Natural killer cell (primary cell): ENCODE measurements at regions not wholly inside any gene's neighbourhood (a gene's known extent, or its start where the extent isn't known, plus 50 kb on each side); places are given as distances from the start of the nearest gene placed in this dataset.

Source experiments
- ATAC-seq, 3 donors: fragments of 150-1000 bp in 2 of 3; fragments of 200-7000 bp in 1 of 3; cut with Tn5 transposase; 1 replicate in 1 of 3; 2 replicates in 2 of 3; pipeline ENCODE4 v1.10.0; 2021; ENCODE audit warnings: mild to moderate bottlenecking in 2 of 3, moderate library complexity in 2 of 3
- DNase-seq, 2 donors: peaks; one replicate each; pipeline versions ENCODE4 v3.0.0 to v3.0.0-alpha.2; 2013 to 2021; ENCODE audit warnings: mixed read lengths in 1 of 2
- H3K27ac ChIP-seq: one replicate; pipeline ENCODE4 v1.5.1; 2013; ENCODE audit warnings: mild to moderate bottlenecking, low read length
- H3K27me3 ChIP-seq: one replicate; pipeline ENCODE4 v1.6.1; 2013; ENCODE audit warnings: low read length; ENCODE audit not compliant: control insufficient read depth, insufficient read depth
- H3K36me3 ChIP-seq: one replicate; pipeline ENCODE4 v1.6.1; 2013; ENCODE audit warnings: low read length; ENCODE audit not compliant: control insufficient read depth, insufficient read depth
- H3K4me1 ChIP-seq: one replicate; pipeline ENCODE4 v1.6.1; 2013; ENCODE audit warnings: low read length; ENCODE audit not compliant: control insufficient read depth, insufficient read depth
- H3K4me3 ChIP-seq: one replicate; pipeline ENCODE4 v1.5.1; 2013; ENCODE audit warnings: low read length
- H3K9me3 ChIP-seq: one replicate; pipeline ENCODE4 v1.6.1; 2013; ENCODE audit warnings: low read length; ENCODE audit not compliant: control insufficient read depth, insufficient read depth
- H3K27ac Mint-ChIP-seq, 2 donors: one replicate each; pipeline ENCODE4 v1.8.0; 2022; ENCODE audit warnings: mild to moderate bottlenecking in 2 of 2, mixed read lengths in 2 of 2, moderate library complexity in 1 of 2
- H3K27me3 Mint-ChIP-seq, 2 donors: one replicate each; pipeline ENCODE4 v1.8.0; 2022; ENCODE audit warnings: low read depth in 2 of 2, mixed read lengths in 2 of 2
- H3K36me3 Mint-ChIP-seq: one replicate; pipeline ENCODE4 v1.8.0; 2022; ENCODE audit warnings: mixed read lengths
- H3K4me1 Mint-ChIP-seq, 2 donors: one replicate each; pipeline ENCODE4 v1.8.0; 2022; ENCODE audit warnings: mixed read lengths in 2 of 2
- H3K4me3 Mint-ChIP-seq: one replicate; pipeline ENCODE4 v1.8.0; 2022; ENCODE audit warnings: mild to moderate bottlenecking, moderate library complexity, mixed read lengths
- H3K9me3 Mint-ChIP-seq, 2 donors: one replicate each; pipeline ENCODE4 v1.8.0; 2022; ENCODE audit warnings: mixed read lengths in 2 of 2
- WGBS: methylation state at CpG from one replicate; pipeline ENCODE4 v1.1.7; 2013; ENCODE audit warnings: missing lambda C conversion rate; ENCODE audit not compliant: insufficient coverage; 5-methylcytosine and 5-hydroxymethylcytosine counted together
- intact Hi-C: fragments of 100-400 bp; cut with micrococcal nuclease; formaldehyde crosslinking; loops from one replicate; pipeline ENCODE4 v1.14.2; 2022
- TF ChIP-seq, protein P1 (sequence below): fragments of 200-600 bp; IDR thresholded peaks from one replicate; pipeline ENCODE4 v1.8.0; 2022; ENCODE audit warnings: antibody characterized with exemption

DNA sequence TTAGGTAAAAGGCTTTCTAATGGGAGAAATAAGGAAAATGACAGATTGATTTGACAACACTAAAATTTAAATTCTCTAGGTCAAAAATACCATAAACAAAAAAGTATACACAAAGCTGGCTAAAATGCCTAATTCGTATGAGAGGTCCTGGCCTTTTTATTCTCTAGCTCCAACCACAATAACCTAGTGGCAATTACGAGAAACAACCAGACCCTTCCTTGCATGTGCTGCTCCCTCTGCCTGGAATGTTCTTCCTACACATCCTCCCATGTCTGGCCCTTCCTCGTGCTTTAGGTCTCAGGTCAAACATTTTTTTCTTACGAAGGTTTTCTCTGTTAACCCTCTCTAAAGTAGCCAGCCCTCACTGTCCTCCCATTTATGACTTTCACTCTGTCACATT is 176.4 kb upstream of the PLPPR1 start:
- Mint-ChIP-seq H3K27me3 (peaks cover 0 to 2% of the 10 kb centered on the region in 2 donors), H3K36me3 (no peaks in the 10 kb centered on the region), H3K4me1 (no peaks in the 10 kb centered on the region), H3K4me3 (no peak overlapping the region), H3K27ac (no peak overlapping the region), H3K9me3 (peaks cover 7 to 12% of the 10 kb centered on the region in 2 donors)
- H3K4me3 ChIP-seq: no peak overlapping the region
- 56% methylated on average over 4 of the region's 4 CpGs for WGBS
- H3K9me3 ChIP-seq: no peaks in the 10 kb centered on the region
- H3K27me3 ChIP-seq: no peaks in the 10 kb centered on the region
- intact Hi-C loops: no loop called here
- no peak for DNase-seq
- TF ChIP-seq, protein P1, sequence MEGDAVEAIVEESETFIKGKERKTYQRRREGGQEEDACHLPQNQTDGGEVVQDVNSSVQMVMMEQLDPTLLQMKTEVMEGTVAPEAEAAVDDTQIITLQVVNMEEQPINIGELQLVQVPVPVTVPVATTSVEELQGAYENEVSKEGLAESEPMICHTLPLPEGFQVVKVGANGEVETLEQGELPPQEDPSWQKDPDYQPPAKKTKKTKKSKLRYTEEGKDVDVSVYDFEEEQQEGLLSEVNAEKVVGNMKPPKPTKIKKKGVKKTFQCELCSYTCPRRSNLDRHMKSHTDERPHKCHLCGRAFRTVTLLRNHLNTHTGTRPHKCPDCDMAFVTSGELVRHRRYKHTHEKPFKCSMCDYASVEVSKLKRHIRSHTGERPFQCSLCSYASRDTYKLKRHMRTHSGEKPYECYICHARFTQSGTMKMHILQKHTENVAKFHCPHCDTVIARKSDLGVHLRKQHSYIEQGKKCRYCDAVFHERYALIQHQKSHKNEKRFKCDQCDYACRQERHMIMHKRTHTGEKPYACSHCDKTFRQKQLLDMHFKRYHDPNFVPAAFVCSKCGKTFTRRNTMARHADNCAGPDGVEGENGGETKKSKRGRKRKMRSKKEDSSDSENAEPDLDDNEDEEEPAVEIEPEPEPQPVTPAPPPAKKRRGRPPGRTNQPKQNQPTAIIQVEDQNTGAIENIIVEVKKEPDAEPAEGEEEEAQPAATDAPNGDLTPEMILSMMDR: no peak
- H3K36me3 ChIP-seq: no peaks in the 10 kb centered on the region
- no peaks in the 10 kb centered on the region for H3K4me1 ChIP-seq
- no peak overlapping the region for H3K27ac ChIP-seq
- no peak for ATAC-seq

DNA sequence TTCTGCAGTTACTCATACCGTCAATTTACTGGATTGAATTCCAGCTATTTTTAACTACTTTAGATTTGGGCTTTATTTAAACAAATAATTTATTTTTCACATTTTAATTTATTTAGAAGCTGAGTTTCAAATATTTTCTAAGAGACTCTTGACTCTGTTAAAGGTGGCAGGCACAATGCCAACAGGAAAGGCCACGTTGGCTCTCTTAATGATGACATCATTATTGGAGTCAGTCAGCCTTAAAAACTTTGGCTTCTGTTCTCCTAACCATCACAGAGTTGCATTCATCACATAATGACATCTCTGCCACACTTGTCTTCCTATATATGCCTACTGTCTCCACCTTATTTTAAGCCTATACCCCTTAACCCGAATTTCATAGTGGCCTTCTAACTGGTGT is 172.3 kb upstream of the PLPPR1 start:
- H3K9me3 ChIP-seq: no peaks in the 10 kb centered on the region
- TF ChIP-seq, protein P1: no peak
- Mint-ChIP-seq H3K9me3 (peaks cover 7 to 9% of the 10 kb centered on the region in 2 donors), H3K27ac (no peak overlapping the region), H3K4me1 (no peaks in the 10 kb centered on the region), H3K27me3 (no peaks in the 10 kb centered on the region), H3K36me3 (no peaks in the 10 kb centered on the region), H3K4me3 (no peak overlapping the region)
- no peaks in the 10 kb centered on the region for H3K4me1 ChIP-seq
- DNase-seq (no peak), ATAC-seq (no peak)
- H3K36me3 ChIP-seq: no peaks in the 10 kb centered on the region
- H3K4me3 ChIP-seq: no peak overlapping the region
- H3K27me3 ChIP-seq: no peaks in the 10 kb centered on the region
- H3K27ac ChIP-seq: no peak overlapping the region
- intact Hi-C loops: no loop called here
- 32% methylated on average over 1 of the region's 3 CpGs for WGBS

DNA sequence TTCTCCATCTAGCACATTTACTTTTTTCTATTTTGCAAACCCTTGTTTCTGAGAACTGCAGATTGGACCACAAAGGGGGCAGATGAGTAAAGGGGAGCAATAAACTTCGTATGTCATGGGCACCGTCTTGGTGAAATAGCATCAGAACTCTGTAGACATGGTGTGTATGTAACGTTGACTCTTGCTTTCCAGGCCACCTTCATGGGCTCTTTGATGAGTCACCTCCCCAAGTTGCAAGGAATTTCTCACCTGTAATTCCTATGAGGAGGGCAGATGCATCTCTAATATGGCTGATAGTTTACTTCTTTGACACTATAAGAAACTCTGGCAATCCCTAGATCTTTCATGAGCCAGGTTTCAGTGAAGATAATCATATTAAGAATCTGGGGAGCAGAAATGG is 163.4 kb upstream of the PLPPR1 start:
- TF ChIP-seq, protein P1: no peak
- peaks cover 12 to 13% of the 10 kb centered on the region in 2 donors for H3K9me3 Mint-ChIP-seq
- H3K27me3 Mint-ChIP-seq: no peaks in the 10 kb centered on the region
- 92% methylated on average over 3 of the region's 3 CpGs for WGBS
- intact Hi-C loops: no loop called here
- H3K4me3 Mint-ChIP-seq: no peak overlapping the region
- no peaks in the 10 kb centered on the region for H3K36me3 ChIP-seq
- ATAC-seq: no peak
- H3K27ac Mint-ChIP-seq: no peak overlapping the region
- no peak overlapping the region for H3K4me3 ChIP-seq
- no peaks in the 10 kb centered on the region for H3K36me3 Mint-ChIP-seq
- H3K4me1 ChIP-seq: no peaks in the 10 kb centered on the region
- no peaks in the 10 kb centered on the region for H3K27me3 ChIP-seq
- no peak for DNase-seq
- no peaks in the 10 kb centered on the region for H3K4me1 Mint-ChIP-seq
- H3K27ac ChIP-seq: no peak overlapping the region
- no peaks in the 10 kb centered on the region for H3K9me3 ChIP-seq

DNA sequence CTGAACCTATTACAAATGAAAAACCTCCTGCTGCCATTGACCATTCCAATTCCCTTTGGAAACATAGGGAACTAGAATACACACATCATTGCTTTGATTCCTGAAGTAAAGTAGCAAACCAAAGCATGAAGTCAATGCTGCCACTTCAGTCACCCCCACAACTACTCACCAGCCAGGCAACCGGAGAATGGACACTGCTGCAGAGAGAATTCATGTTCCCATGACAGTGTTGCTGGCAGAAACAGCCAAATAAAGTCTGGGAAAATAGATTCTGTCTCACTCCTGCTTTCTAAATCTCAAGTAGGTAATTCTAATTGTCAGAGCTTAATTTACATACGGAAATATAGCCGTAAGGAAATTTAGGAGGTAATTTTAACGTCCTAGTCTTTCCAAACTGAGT is 162.9 kb upstream of the PLPPR1 start:
- TF ChIP-seq, protein P1: no peak
- no peak for DNase-seq

More for the DNA sequence above, 162.9 kb upstream of the PLPPR1 start:
- no peak overlapping the region for H3K4me3 ChIP-seq
- H3K4me1 ChIP-seq: no peaks in the 10 kb centered on the region
- intact Hi-C loops: no loop called here
- no peaks in the 10 kb centered on the region for H3K9me3 ChIP-seq
- Mint-ChIP-seq H3K27me3 (no peaks in the 10 kb centered on the region), H3K36me3 (no peaks in the 10 kb centered on the region), H3K4me1 (no peaks in the 10 kb centered on the region), H3K27ac (no peak overlapping the region), H3K9me3 (peaks cover 12 to 13% of the 10 kb centered on the region in 2 donors), H3K4me3 (no peak overlapping the region)
- no peak for ATAC-seq
- no peaks in the 10 kb centered on the region for H3K36me3 ChIP-seq
- WGBS: 96% methylated on average over 4 of the region's 4 CpGs
- H3K27ac ChIP-seq: no peak overlapping the region
- no peaks in the 10 kb centered on the region for H3K27me3 ChIP-seq
